ENCODE measurements at regions not wholly inside any gene's neighbourhood (a gene's known extent, or its start where the extent isn't known, plus 50 kb on each side); places are given as distances from the start of the nearest gene placed in this dataset.

- Histone ChIP-seq H3K27ac (ENCODE audit: low read depth in 2 of 2, low read length in 1 of 2) (no peak overlapping the region), H2AFZ (ENCODE audit: low read depth) (no peak overlapping the region), H3K36me3 (replicated peaks in 1 of 2; ENCODE audit: control insufficient read depth in 1 of 2, insufficient read depth in 2 of 2, low read length in 1 of 2) (no peaks in the 10 kb centered on the region), H3K4me1 (ENCODE audit: control insufficient read depth in 1 of 2, insufficient read depth in 2 of 2, low read depth in 1 of 2, low read length in 1 of 2) (no peaks in the 10 kb centered on the region), H3K4me2 (no peak overlapping the region), H3K4me3 (ENCODE audit: low read depth in 2 of 2, low read length in 1 of 2) (no peak overlapping the region), H3K9me3 (no peaks in the 10 kb centered on the region), H3K9me2 (no peaks in the 10 kb centered on the region), H3F3A (replicated peaks; ENCODE audit: insufficient read depth) (no peaks in the 10 kb centered on the region), H3K27me3 (ENCODE audit: insufficient read depth) (no peaks in the 10 kb centered on the region), H3K9ac (no peak overlapping the region), H4K20me1 (ENCODE audit: insufficient read depth) (no peaks in the 10 kb centered on the region), H3K79me2 (ENCODE audit: insufficient read depth) (no peaks in the 10 kb centered on the region)
- ChIA-PET CTCF (no interaction called here), POLR2A (no interaction called here)
- WGBS (ENCODE audit: low lambda C conversion rate): 35% methylated on average over 5 of the region's 5 CpGs
- DNase-seq: no peak
- TF ChIP-seq MXI1 (IDR thresholded peaks at IDR 0.05; ENCODE audit: low read depth, low read length) (no peak), RFX5 (IDR thresholded peaks at IDR 0.05; ENCODE audit: low read length) (no peak), PBX3 (IDR thresholded peaks at IDR 0.05) (no peak), FOSL2 (IDR thresholded peaks at IDR 0.05; ENCODE audit: borderline replicate concordance, low read depth) (no peak), YY1 (IDR thresholded peaks at IDR 0.05; ENCODE audit: low read depth) (no peak), EP300 (IDR thresholded peaks at IDR 0.05; ENCODE audit: borderline replicate concordance in 1 of 2, low read depth in 1 of 2, low read length in 1 of 2) (no peak), MEF2A (IDR thresholded peaks at IDR 0.05; ENCODE audit: borderline replicate concordance, low read depth) (no peak), RAD21 (IDR thresholded peaks at IDR 0.05; ENCODE audit: low read length) (no peak), CHD2 (IDR thresholded peaks at IDR 0.05; ENCODE audit: low read length, partially characterized antibody) (no peak), TAF1 (IDR thresholded peaks at IDR 0.05; ENCODE audit: borderline replicate concordance, low read depth, low read length) (no peak), CTCF (IDR thresholded peaks at IDR 0.05) (no peak), ELF1 (IDR thresholded peaks at IDR 0.05) (no peak), MAX (IDR thresholded peaks at IDR 0.05; ENCODE audit: low read depth) (no peak), SMC3 (IDR thresholded peaks at IDR 0.05; ENCODE audit: low read depth, low read length) (no peak), USF2 (IDR thresholded peaks at IDR 0.05; ENCODE audit: borderline replicate concordance, low read depth, low read length) (no peak)
These were observed 192.3 kb downstream of the FGFR2 start for GRCh38 chr10:121405953-121406352.

All from SK-N-SH (cell line).